ENCODE measurements at regions not wholly inside any gene's neighbourhood (a gene's known extent, or its start where the extent isn't known, plus 50 kb on each side); places are given as distances from the start of the nearest gene placed in this dataset.

GRCh38 chr13:88051746-88052482 is 380.7 kb downstream of the SLITRK5 start (continued):
- TF ChIP-seq KLF10 (CRISPR knock-in tag; IDR thresholded peaks at IDR 0.05) (no peak), ZNF41 (CRISPR knock-in tag; conservative IDR thresholded peaks at IDR 0.05) (no peak), SAFB (IDR thresholded peaks at IDR 0.05; ENCODE audit: borderline replicate concordance, low read depth, low read length) (no peak), SMAD2 (IDR thresholded peaks at IDR 0.05; ENCODE audit: low read depth, low read length) (no peak), EP400 (IDR thresholded peaks at IDR 0.05) (no peak), COPS2 (conservative IDR thresholded peaks at IDR 0.05) (no peak), ESRRA (IDR thresholded peaks at IDR 0.05; ENCODE audit: borderline replicate concordance, low read depth) (no peak), ZNF253 (CRISPR knock-in tag; conservative IDR thresholded peaks at IDR 0.05) (no peak), C11orf30 (IDR thresholded peaks at IDR 0.05; ENCODE audit: low read depth) (no peak), BHLHE40 (IDR thresholded peaks at IDR 0.05; ENCODE audit: low read length) (no peak)
- TF ChIP-seq, protein P1, sequence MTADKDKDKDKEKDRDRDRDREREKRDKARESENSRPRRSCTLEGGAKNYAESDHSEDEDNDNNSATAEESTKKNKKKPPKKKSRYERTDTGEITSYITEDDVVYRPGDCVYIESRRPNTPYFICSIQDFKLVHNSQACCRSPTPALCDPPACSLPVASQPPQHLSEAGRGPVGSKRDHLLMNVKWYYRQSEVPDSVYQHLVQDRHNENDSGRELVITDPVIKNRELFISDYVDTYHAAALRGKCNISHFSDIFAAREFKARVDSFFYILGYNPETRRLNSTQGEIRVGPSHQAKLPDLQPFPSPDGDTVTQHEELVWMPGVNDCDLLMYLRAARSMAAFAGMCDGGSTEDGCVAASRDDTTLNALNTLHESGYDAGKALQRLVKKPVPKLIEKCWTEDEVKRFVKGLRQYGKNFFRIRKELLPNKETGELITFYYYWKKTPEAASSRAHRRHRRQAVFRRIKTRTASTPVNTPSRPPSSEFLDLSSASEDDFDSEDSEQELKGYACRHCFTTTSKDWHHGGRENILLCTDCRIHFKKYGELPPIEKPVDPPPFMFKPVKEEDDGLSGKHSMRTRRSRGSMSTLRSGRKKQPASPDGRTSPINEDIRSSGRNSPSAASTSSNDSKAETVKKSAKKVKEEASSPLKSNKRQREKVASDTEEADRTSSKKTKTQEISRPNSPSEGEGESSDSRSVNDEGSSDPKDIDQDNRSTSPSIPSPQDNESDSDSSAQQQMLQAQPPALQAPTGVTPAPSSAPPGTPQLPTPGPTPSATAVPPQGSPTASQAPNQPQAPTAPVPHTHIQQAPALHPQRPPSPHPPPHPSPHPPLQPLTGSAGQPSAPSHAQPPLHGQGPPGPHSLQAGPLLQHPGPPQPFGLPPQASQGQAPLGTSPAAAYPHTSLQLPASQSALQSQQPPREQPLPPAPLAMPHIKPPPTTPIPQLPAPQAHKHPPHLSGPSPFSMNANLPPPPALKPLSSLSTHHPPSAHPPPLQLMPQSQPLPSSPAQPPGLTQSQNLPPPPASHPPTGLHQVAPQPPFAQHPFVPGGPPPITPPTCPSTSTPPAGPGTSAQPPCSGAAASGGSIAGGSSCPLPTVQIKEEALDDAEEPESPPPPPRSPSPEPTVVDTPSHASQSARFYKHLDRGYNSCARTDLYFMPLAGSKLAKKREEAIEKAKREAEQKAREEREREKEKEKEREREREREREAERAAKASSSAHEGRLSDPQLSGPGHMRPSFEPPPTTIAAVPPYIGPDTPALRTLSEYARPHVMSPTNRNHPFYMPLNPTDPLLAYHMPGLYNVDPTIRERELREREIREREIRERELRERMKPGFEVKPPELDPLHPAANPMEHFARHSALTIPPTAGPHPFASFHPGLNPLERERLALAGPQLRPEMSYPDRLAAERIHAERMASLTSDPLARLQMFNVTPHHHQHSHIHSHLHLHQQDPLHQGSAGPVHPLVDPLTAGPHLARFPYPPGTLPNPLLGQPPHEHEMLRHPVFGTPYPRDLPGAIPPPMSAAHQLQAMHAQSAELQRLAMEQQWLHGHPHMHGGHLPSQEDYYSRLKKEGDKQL (CRISPR knock-in tag; IDR thresholded peaks at IDR 0.05; ENCODE audit: borderline replicate concordance) = no peak

Data from K562 (cell line).